ENCODE measurements at regions not wholly inside any gene's neighbourhood (a gene's known extent, or its start where the extent isn't known, plus 50 kb on each side); places are given as distances from the start of the nearest gene placed in this dataset.

- H3K27ac Mint-ChIP-seq = no peak overlapping the region
- H3K9me3 Mint-ChIP-seq = peaks cover 23% of the 10 kb centered on the region
- no peaks in the 10 kb centered on the region for H3K27me3 Mint-ChIP-seq
- H3K4me3 Mint-ChIP-seq = no peak overlapping the region
- H3K4me1 Mint-ChIP-seq = no peaks in the 10 kb centered on the region
- ATAC-seq (replicated peaks) = no peak
- H3K36me3 Mint-ChIP-seq (ENCODE audit: low read depth) = no peaks in the 10 kb centered on the region
These were observed 1587.9 kb upstream of the ADGRL3 start for GRCh38 chr4:59612235-59612634.

GRCh38 chr4:59615316-59615715 lies 1584.8 kb upstream of the ADGRL3 start:
- no peak for ATAC-seq (replicated peaks)
- Mint-ChIP-seq H3K27ac (no peak overlapping the region), H3K9me3 (peaks cover 22% of the 10 kb centered on the region), H3K36me3 (ENCODE audit: low read depth) (no peaks in the 10 kb centered on the region), H3K27me3 (no peaks in the 10 kb centered on the region), H3K4me1 (no peaks in the 10 kb centered on the region), H3K4me3 (no peak overlapping the region)

- Mint-ChIP-seq H3K4me3 (no peak overlapping the region), H3K4me1 (no peaks in the 10 kb centered on the region), H3K27me3 (no peaks in the 10 kb centered on the region), H3K9me3 (peaks cover 10% of the 10 kb centered on the region), H3K27ac (no peak overlapping the region), H3K36me3 (ENCODE audit: low read depth) (no peaks in the 10 kb centered on the region)
- ATAC-seq (replicated peaks) = no peak
These were observed 1570.8 kb upstream of the ADGRL3 start for GRCh38 chr4:59629348-59629747.

GRCh38 chr4:59630235-59630634 lies 1569.9 kb upstream of the ADGRL3 start:
- H3K27ac Mint-ChIP-seq = no peak overlapping the region
- peaks cover 14% of the 10 kb centered on the region for H3K9me3 Mint-ChIP-seq
- H3K36me3 Mint-ChIP-seq (ENCODE audit: low read depth) = no peaks in the 10 kb centered on the region
- no peak overlapping the region for H3K4me3 Mint-ChIP-seq
- H3K27me3 Mint-ChIP-seq = no peaks in the 10 kb centered on the region
- no peak for ATAC-seq (replicated peaks)
- H3K4me1 Mint-ChIP-seq = no peaks in the 10 kb centered on the region

DNA sequence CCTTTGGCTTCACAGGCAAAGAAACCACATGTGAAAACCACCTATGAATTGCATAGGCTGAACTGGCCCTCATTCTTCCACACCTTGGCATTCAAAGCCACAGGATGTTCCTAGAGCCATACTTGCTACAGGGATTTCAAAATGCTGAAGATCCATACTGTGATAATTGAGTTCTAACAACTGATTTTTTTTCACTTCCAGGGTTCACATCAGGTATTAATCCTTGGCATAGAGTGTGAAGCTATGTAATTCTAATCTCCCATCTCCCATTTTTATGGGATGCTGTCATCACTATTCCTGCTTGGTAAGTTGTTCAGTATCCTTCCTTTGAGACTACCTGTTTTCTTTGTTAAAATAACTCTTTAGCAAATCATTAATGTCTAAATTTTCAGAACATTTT lies 1569.2 kb upstream of the ADGRL3 start:
- ATAC-seq (replicated peaks) = no peak
- Mint-ChIP-seq H3K36me3 (ENCODE audit: low read depth) (no peaks in the 10 kb centered on the region), H3K27me3 (no peaks in the 10 kb centered on the region)

DNA sequence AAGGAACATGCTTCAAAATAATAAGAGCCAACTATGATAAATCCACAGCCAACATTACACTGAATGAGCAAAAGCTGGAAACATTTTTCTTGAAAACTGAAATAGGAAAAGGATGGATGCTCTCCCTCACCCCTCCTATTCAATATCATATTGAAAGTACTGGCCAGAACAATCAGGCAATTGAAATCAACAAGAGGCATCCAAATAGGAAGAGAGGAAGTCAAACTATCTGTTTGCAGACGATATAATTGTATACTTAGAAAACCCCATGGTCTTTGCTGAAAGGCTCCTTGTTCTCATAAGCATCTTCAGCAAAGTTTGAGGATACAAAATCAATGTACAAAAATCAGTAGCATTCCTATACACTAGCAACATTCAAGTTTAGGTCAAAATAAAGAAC lies 1562.5 kb upstream of the ADGRL3 start:
- ATAC-seq (replicated peaks) = no peak
- H3K4me1 Mint-ChIP-seq = no peaks in the 10 kb centered on the region
- no peak overlapping the region for H3K4me3 Mint-ChIP-seq
- no peaks in the 10 kb centered on the region for H3K27me3 Mint-ChIP-seq
- peaks cover 37% of the 10 kb centered on the region for H3K9me3 Mint-ChIP-seq
- H3K36me3 Mint-ChIP-seq (ENCODE audit: low read depth) = no peaks in the 10 kb centered on the region
- no peak overlapping the region for H3K27ac Mint-ChIP-seq

More for the DNA sequence above, 1569.2 kb upstream of the ADGRL3 start:
- Mint-ChIP-seq H3K27ac (no peak overlapping the region), H3K4me1 (no peaks in the 10 kb centered on the region), H3K9me3 (peaks cover 20% of the 10 kb centered on the region), H3K4me3 (no peak overlapping the region)

DNA sequence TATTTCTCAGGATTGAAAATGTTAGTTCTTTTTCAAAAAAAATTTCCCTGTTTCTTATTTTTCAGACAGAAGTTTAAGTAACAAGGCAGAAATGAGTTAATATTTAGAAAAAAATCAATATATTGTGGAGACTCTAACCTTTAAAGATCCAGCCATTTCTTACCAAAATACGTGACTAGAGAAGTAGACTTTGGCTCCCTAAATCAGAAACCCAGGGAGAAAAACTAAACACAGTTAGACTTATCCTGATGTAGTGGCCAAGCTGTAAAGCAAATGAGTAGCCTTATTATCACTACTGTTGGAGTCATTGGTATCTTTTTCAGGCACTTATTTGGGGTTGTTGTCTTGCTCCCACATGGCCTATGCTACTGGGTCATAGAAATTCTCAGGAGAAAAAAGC lies 1556.4 kb upstream of the ADGRL3 start:
- Mint-ChIP-seq H3K4me3 (no peak overlapping the region), H3K4me1 (no peaks in the 10 kb centered on the region), H3K36me3 (ENCODE audit: low read depth) (no peaks in the 10 kb centered on the region), H3K27ac (no peak overlapping the region), H3K27me3 (no peaks in the 10 kb centered on the region), H3K9me3 (peaks cover 12% of the 10 kb centered on the region)
- no peak for ATAC-seq (replicated peaks)

DNA sequence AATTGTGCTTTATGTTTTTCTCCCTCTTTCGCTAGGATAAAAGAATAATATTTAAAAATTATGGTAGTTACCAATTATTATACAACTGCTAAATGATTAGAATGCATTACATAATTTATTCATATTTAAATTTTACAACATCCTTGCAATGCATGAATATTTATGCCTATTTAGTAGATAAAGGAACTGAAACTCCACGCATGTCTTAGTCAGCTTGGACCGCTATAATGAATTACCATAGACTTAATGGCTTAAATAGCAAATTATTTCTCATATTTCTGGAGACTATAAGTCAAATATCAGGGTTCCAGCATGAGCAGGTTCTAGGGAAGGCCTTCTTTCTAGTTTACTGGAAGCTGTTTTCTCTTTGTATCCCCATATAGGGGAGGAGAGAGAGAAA lies 1555.4 kb upstream of the ADGRL3 start:
- peaks cover 8% of the 10 kb centered on the region for H3K9me3 Mint-ChIP-seq
- no peaks in the 10 kb centered on the region for H3K36me3 Mint-ChIP-seq (ENCODE audit: low read depth)
- no peaks in the 10 kb centered on the region for H3K27me3 Mint-ChIP-seq
- no peak overlapping the region for H3K27ac Mint-ChIP-seq
- no peak for ATAC-seq (replicated peaks)
- no peak overlapping the region for H3K4me3 Mint-ChIP-seq
- H3K4me1 Mint-ChIP-seq = no peaks in the 10 kb centered on the region

DNA sequence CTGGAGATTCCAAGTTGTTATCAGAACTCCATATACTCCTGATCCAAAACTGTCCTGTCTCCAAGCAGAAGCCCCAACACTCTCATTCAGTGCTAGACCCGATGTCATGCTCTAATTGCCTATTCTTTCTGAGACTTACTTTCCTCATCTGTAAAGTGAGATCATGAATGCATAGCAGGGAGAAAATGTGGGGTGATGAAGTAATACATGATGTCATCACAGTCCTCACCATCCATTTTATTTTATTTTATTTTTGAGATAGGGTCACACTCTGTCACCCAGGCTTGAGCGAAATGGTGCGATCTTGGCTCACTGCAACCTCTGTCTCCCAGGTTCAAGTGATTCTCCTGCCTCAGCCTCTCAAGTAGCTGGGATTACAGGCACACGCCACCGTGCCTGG lies 1554.0 kb upstream of the ADGRL3 start:
- H3K27me3 Mint-ChIP-seq = no peaks in the 10 kb centered on the region
- no peak overlapping the region for H3K27ac Mint-ChIP-seq
- H3K4me1 Mint-ChIP-seq = no peaks in the 10 kb centered on the region
- peaks cover 15% of the 10 kb centered on the region for H3K9me3 Mint-ChIP-seq
- no peak overlapping the region for H3K4me3 Mint-ChIP-seq
- H3K36me3 Mint-ChIP-seq (ENCODE audit: low read depth) = no peaks in the 10 kb centered on the region
- ATAC-seq (replicated peaks) = no peak

DNA sequence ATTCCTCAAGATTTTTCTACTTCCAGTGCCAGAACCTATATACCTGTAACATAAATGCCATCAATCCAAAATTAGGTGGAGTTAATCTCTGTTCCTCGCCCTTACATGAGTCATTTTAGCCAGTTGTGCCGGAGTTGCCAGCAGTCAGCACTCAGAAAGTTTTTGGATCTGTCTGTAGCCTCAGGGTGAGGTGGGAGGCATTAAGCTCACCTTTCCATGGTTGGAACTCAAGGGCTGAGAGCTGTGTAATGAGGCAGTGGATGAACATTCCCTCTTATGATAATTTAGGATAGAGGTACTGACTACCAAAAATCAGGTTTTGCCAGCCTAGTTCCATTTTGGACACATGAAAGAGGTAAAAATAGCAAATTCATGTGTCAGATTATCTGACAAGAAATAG lies 1553.1 kb upstream of the ADGRL3 start:
- Mint-ChIP-seq H3K27me3 (no peaks in the 10 kb centered on the region), H3K4me1 (no peaks in the 10 kb centered on the region), H3K36me3 (ENCODE audit: low read depth) (no peaks in the 10 kb centered on the region), H3K4me3 (no peak overlapping the region), H3K27ac (no peak overlapping the region), H3K9me3 (peaks cover 15% of the 10 kb centered on the region)
- no peak for ATAC-seq (replicated peaks)

DNA sequence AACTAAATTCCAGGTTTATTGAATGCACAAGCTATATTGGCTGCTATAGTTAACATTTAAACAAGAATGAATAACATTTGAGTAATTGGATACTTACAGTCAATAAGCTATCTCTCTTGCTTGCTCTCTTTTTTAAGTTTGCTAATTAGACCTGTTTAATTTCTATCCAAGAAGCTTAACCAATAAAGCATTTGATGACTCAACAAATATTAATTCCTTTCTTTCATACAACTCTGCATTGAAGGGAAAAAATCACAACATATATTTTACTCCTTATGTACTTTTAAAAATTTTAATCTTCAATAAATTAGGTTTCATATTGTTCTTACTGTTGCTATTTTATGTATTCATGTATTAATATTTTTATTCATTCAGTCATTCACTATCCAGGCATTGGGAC lies 1552.6 kb upstream of the ADGRL3 start:
- H3K27ac Mint-ChIP-seq = no peak overlapping the region
- no peaks in the 10 kb centered on the region for H3K27me3 Mint-ChIP-seq
- H3K36me3 Mint-ChIP-seq (ENCODE audit: low read depth) = no peaks in the 10 kb centered on the region
- ATAC-seq (replicated peaks) = no peak
- peaks cover 15% of the 10 kb centered on the region for H3K9me3 Mint-ChIP-seq
- no peak overlapping the region for H3K4me3 Mint-ChIP-seq
- H3K4me1 Mint-ChIP-seq = no peaks in the 10 kb centered on the region

GRCh38 chr4:59650861-59651260 lies 1549.3 kb upstream of the ADGRL3 start:
- Mint-ChIP-seq H3K4me1 (no peaks in the 10 kb centered on the region), H3K36me3 (ENCODE audit: low read depth) (no peaks in the 10 kb centered on the region), H3K27ac (no peak overlapping the region), H3K4me3 (no peak overlapping the region), H3K27me3 (no peaks in the 10 kb centered on the region), H3K9me3 (peaks cover 19% of the 10 kb centered on the region)
- no peak for ATAC-seq (replicated peaks)

GRCh38 chr4:59655996-59656395 lies 1544.1 kb upstream of the ADGRL3 start:
- no peak for ATAC-seq (replicated peaks)
- H3K27ac Mint-ChIP-seq = no peak overlapping the region
- H3K27me3 Mint-ChIP-seq = no peaks in the 10 kb centered on the region
- no peaks in the 10 kb centered on the region for H3K36me3 Mint-ChIP-seq (ENCODE audit: low read depth)
- no peaks in the 10 kb centered on the region for H3K4me1 Mint-ChIP-seq
- peaks cover 32% of the 10 kb centered on the region for H3K9me3 Mint-ChIP-seq
- H3K4me3 Mint-ChIP-seq = no peak overlapping the region

DNA sequence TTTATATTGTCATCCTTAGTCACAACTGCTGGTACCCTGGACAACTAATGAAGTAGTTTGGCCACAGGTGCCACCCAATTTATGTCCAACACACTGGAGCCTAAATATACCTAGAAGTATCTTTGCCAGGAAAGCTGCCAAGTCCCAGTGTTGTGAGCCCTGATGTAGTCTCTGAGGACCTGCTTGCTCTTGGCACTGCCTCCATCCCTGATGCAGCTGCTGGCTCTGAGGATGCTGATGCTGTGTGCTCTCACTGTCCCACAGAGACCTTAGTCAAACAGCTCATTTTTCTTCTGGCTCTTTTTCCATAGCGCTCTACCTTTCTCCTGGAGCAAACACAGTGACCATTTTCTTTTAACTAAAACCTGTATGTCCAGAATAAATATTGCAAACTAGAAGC lies 1535.4 kb upstream of the ADGRL3 start:
- ATAC-seq (replicated peaks) = no peak
- no peaks in the 10 kb centered on the region for H3K36me3 Mint-ChIP-seq (ENCODE audit: low read depth)
- no peaks in the 10 kb centered on the region for H3K4me1 Mint-ChIP-seq
- H3K9me3 Mint-ChIP-seq = peaks cover 15% of the 10 kb centered on the region
- H3K27ac Mint-ChIP-seq = no peak overlapping the region
- no peak overlapping the region for H3K4me3 Mint-ChIP-seq
- H3K27me3 Mint-ChIP-seq = no peaks in the 10 kb centered on the region

GRCh38 chr4:59666645-59667044 lies 1533.5 kb upstream of the ADGRL3 start:
- Mint-ChIP-seq H3K4me1 (no peaks in the 10 kb centered on the region), H3K36me3 (ENCODE audit: low read depth) (no peaks in the 10 kb centered on the region), H3K27me3 (no peaks in the 10 kb centered on the region), H3K27ac (no peak overlapping the region), H3K9me3 (peaks cover 9% of the 10 kb centered on the region), H3K4me3 (no peak overlapping the region)
- ATAC-seq (replicated peaks) = no peak

DNA sequence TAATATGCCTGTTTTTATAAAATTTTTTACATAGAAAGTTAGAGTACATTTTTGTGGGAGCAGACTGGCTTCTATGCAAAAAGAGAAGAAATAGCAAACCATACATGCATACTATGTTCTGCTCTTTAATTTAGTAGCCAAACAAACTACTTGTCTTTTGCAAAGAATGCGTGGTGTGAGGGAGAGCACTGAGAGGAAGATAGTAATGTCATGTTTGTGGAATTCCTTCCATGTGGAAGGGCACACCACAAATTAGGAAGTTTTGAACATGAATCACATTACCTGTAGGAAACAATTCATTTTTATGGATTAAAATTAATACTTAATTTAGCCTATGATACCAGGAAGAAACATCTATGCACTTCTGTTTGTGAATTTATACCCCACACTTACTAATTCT lies 1529.1 kb upstream of the ADGRL3 start:
- H3K9me3 Mint-ChIP-seq = peaks cover 14% of the 10 kb centered on the region
- H3K27me3 Mint-ChIP-seq = no peaks in the 10 kb centered on the region
- no peaks in the 10 kb centered on the region for H3K36me3 Mint-ChIP-seq (ENCODE audit: low read depth)
- no peak for ATAC-seq (replicated peaks)
- no peak overlapping the region for H3K27ac Mint-ChIP-seq
- no peaks in the 10 kb centered on the region for H3K4me1 Mint-ChIP-seq
- H3K4me3 Mint-ChIP-seq = no peak overlapping the region
